A673 (cell line): ENCODE measurements at regions not wholly inside any gene's neighbourhood (a gene's known extent, or its start where the extent isn't known, plus 50 kb on each side); places are given as distances from the start of the nearest gene placed in this dataset.

Experiments used
- BruUV-seq: library from RNA; stranded (reverse); fragments of 400-500 nt; replicated peaks from 2 replicates; lab custom pipeline; 2021; lab: Mats Ljungman, UMichigan
- CTCF ChIA-PET: fragments of 300-600 bp; sonication (Branson Sonifier 250); formaldehyde crosslinking; loops from one replicate; lab custom pipeline; 2022; ENCODE audit warnings: antibody characterized with exemption; lab: Charles Lee
- POLR2A ChIA-PET: fragments of 300-600 bp; sonication (Branson Sonifier 250); formaldehyde crosslinking; loops from one replicate; lab custom pipeline; 2022; ENCODE audit warnings: antibody characterized with exemption; ENCODE audit not compliant: low non-redundant PET; lab: Charles Lee
- DNase-seq: peaks from one replicate; pipeline ENCODE4 v3.0.0-alpha.2; 2015; ENCODE audit warnings: low spot score
- H3K27ac ChIP-seq: fragments of 200-600 bp; sonication (generic); 2 replicates; pipeline ENCODE4 v1.5.1; 2016; ENCODE audit warnings: mixed run types, low read depth, mild to moderate bottlenecking, mixed read lengths, antibody characterized with exemption, low read length; ENCODE audit not compliant: poor library complexity, severe bottlenecking
- H3K27me3 ChIP-seq: fragments of 200-600 bp; sonication (generic); replicated peaks from 2 replicates; pipeline ENCODE4 v1.6.1; 2017; ENCODE audit warnings: mixed run types, low read depth, mild to moderate bottlenecking, mixed read lengths, antibody characterized with exemption, low read length; ENCODE audit not compliant: insufficient read depth, poor library complexity
- H3K36me3 ChIP-seq: fragments of 200-600 bp; sonication (generic); 2 replicates; pipeline ENCODE4 v1.6.1; 2016; ENCODE audit warnings: mixed run types, mild to moderate bottlenecking, mixed read lengths, antibody characterized with exemption, low read length; ENCODE audit not compliant: insufficient read depth, poor library complexity, severe bottlenecking
- H3K4me1 ChIP-seq: fragments of 200-600 bp; sonication (generic); 2 replicates; pipeline ENCODE4 v1.6.1; 2017; ENCODE audit warnings: mixed run types, mild to moderate bottlenecking, mixed read lengths, antibody characterized with exemption, low read length; ENCODE audit not compliant: insufficient read depth, poor library complexity, severe bottlenecking
- H3K4me3 ChIP-seq: fragments of 200-600 bp; sonication (generic); 2 replicates; pipeline ENCODE4 v1.5.1; 2016; ENCODE audit warnings: low read depth, mixed run types, mild to moderate bottlenecking, mixed read lengths, low read length; ENCODE audit not compliant: poor library complexity, severe bottlenecking
- H3K9me3 ChIP-seq: fragments of 200-600 bp; sonication (generic); 2 replicates; pipeline ENCODE4 v1.6.1; 2016; ENCODE audit warnings: mixed run types, low read depth, mild to moderate bottlenecking, mixed read lengths, antibody characterized with exemption, low read length; ENCODE audit not compliant: poor library complexity, severe bottlenecking
- EZH2 ChIP-seq: fragments of 200-600 bp; sonication (generic); IDR thresholded peaks from 2 replicates; pipeline ENCODE4 v1.6.1; 2017; ENCODE audit warnings: borderline replicate concordance, low read depth, mild to moderate bottlenecking, mixed read lengths, antibody characterized with exemption, low read length; ENCODE audit not compliant: poor library complexity, severe bottlenecking
- intact Hi-C: fragments of 100-400 bp; cut with micrococcal nuclease; formaldehyde crosslinking; loops from one replicate; pipeline ENCODE4 v1.10.0; 2022; ENCODE audit not compliant: unreplicated experiment
- TF ChIP-seq, protein P1 (sequence below): fragments of 300-800, 200-600 bp; sonication (generic); conservative IDR thresholded peaks from 2 replicates; pipeline ENCODE4 v1.5.1; 2017; ENCODE audit warnings: low read depth, mild to moderate bottlenecking, antibody characterized with exemption, low read length, moderate library complexity, mixed read lengths

DNA sequence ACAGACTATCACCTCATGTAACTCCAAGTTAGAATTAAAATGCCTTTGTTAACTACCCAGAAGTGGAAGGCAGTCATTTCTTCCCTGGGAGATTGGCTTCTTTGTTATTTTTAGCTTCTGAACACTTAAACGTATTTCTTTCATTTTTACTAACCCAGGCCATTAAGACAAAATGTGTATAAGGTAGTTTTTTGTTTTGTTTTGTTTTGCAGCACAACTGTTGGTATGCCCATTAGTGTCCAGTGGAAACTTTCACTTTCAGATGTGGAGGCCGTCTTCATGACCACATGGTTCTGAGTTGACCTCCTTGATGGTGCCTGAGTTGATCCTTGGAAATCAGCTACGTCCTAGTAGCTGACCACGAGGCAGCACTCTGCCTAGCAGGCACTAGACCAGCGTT lies 264.6 kb upstream of the ZNF608 start:
- no peak for DNase-seq
- BruUV-seq = no TSS peak
- H3K4me1 ChIP-seq = peaks cover 8% of the 10 kb centered on the region
- no peak overlapping the region for H3K4me3 ChIP-seq
- no peak overlapping the region for H3K27ac ChIP-seq
- POLR2A ChIA-PET = no interaction called here
- intact Hi-C loops = no loop called here
- no peak for TF ChIP-seq EZH2
- TF ChIP-seq, protein P1, sequence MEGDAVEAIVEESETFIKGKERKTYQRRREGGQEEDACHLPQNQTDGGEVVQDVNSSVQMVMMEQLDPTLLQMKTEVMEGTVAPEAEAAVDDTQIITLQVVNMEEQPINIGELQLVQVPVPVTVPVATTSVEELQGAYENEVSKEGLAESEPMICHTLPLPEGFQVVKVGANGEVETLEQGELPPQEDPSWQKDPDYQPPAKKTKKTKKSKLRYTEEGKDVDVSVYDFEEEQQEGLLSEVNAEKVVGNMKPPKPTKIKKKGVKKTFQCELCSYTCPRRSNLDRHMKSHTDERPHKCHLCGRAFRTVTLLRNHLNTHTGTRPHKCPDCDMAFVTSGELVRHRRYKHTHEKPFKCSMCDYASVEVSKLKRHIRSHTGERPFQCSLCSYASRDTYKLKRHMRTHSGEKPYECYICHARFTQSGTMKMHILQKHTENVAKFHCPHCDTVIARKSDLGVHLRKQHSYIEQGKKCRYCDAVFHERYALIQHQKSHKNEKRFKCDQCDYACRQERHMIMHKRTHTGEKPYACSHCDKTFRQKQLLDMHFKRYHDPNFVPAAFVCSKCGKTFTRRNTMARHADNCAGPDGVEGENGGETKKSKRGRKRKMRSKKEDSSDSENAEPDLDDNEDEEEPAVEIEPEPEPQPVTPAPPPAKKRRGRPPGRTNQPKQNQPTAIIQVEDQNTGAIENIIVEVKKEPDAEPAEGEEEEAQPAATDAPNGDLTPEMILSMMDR = no peak
- H3K9me3 ChIP-seq = no peaks in the 10 kb centered on the region
- H3K27me3 ChIP-seq = peaks cover 33% of the 10 kb centered on the region
- CTCF ChIA-PET = no interaction called here
- no peaks in the 10 kb centered on the region for H3K36me3 ChIP-seq

DNA sequence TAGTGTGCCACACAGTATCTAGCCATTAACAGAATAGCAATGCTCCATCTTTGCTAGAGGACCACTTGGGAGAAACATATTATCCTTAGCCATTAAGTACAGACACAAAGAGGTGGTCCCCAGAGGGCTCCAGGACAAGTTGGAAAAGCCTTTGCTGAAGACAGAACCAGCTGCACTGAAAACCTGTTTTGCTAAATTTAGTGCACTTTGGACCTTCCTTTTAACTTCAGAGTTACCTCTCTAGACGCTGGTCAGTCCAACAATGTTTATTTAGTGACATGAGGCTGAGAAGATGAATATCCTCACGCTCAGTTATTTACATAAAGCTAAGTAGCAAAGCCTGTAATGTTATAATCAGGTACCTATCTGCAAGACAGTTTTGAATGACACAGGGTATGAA lies 265.0 kb upstream of the ZNF608 start:
- Histone ChIP-seq H3K4me1 (peaks cover 4% of the 10 kb centered on the region), H3K27ac (no peak overlapping the region), H3K27me3 (peaks cover 33% of the 10 kb centered on the region), H3K36me3 (no peaks in the 10 kb centered on the region), H3K9me3 (no peaks in the 10 kb centered on the region), H3K4me3 (no peak overlapping the region)
- ChIA-PET POLR2A (no interaction called here), CTCF (no interaction called here)
- TF ChIP-seq, protein P1 = no peak
- TF ChIP-seq EZH2 = no peak
- DNase-seq = no peak
- intact Hi-C loops = no loop called here
- BruUV-seq = no TSS peak

DNA sequence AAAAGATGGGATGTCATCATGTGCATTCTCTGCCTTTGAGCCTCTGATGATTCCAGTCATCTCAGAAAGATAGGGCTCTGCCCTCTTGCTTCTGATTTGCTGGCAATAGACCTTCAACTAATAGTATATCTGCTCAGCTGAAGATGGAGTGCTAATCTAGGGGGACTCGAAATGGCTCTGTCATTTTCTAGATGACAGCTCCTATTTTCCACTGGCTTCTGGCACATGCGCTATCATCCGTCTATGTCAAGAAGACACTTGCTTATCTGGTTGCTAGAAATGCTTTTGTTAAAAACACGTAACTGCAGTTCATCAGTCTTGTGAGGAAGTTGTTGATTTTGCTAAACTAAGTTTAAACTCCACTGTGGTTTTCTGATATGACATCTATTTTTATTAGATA lies 265.5 kb upstream of the ZNF608 start:
- ChIA-PET CTCF (no interaction called here), POLR2A (no interaction called here)
- Histone ChIP-seq H3K27me3 (peaks cover 33% of the 10 kb centered on the region), H3K9me3 (no peaks in the 10 kb centered on the region), H3K4me3 (no peak overlapping the region), H3K36me3 (no peaks in the 10 kb centered on the region), H3K4me1 (no peaks in the 10 kb centered on the region), H3K27ac (no peak overlapping the region)
- no peak for DNase-seq
- no TSS peak for BruUV-seq
- intact Hi-C loops = no loop called here
- TF ChIP-seq, protein P1 = no peak
- no peak for TF ChIP-seq EZH2
